HEK293 (cell line): ENCODE measurements at regions not wholly inside any gene's neighbourhood (a gene's known extent, or its start where the extent isn't known, plus 50 kb on each side); places are given as distances from the start of the nearest gene placed in this dataset.

Source experiments
- GLI4 ChIP-seq: fragments of 450-650 bp; formaldehyde crosslinking; IDR thresholded peaks from 2 replicates; pipeline ENCODE4 v1.5.1; 2016; ENCODE audit warnings: missing biosample characterization, missing genetic modification characterization
- ZNF292 ChIP-seq: fragments of 450-650 bp; formaldehyde crosslinking; IDR thresholded peaks from 2 replicates; pipeline ENCODE4 v1.5.1; 2016; ENCODE audit warnings: low read depth, missing biosample characterization, missing genetic modification characterization, borderline replicate concordance
- ZNF529 ChIP-seq: fragments of 450-650 bp; formaldehyde crosslinking; IDR thresholded peaks from 2 replicates; pipeline ENCODE4 v1.5.1; 2017; ENCODE audit warnings: missing genetic modification characterization, missing biosample characterization; ENCODE audit not compliant: insufficient replicate concordance
- ZNF621 ChIP-seq: fragments of 450-650 bp; formaldehyde crosslinking; IDR thresholded peaks from 2 replicates; pipeline ENCODE4 v1.5.1; 2017; ENCODE audit warnings: missing biosample characterization, missing genetic modification characterization
- ZNF639 ChIP-seq: fragments of 450-650 bp; formaldehyde crosslinking; IDR thresholded peaks from 2 replicates; pipeline ENCODE4 v1.5.1; 2016; ENCODE audit warnings: missing biosample characterization, missing genetic modification characterization
- ZNF837 ChIP-seq: fragments of 450-650 bp; formaldehyde crosslinking; IDR thresholded peaks from 2 replicates; pipeline ENCODE4 v1.5.1; 2016; ENCODE audit warnings: missing biosample characterization, missing genetic modification characterization

- TF ChIP-seq ZNF529 (tag by site-specific recombination): no peak
- no peak for TF ChIP-seq ZNF621 (tag by site-specific recombination)
- no peak for TF ChIP-seq GLI4 (tag by site-specific recombination)
- TF ChIP-seq ZNF639 (tag by site-specific recombination): no peak
- TF ChIP-seq ZNF837 (tag by site-specific recombination): no peak
- no peak for TF ChIP-seq ZNF292 (tag by site-specific recombination)
Observed at GRCh38 chr1:191636345-191636744, 521.9 kb upstream of the RGS18 start.
